UCSD-AML1 (cell line): ENCODE measurements at regions not wholly inside any gene's neighbourhood (a gene's known extent, or its start where the extent isn't known, plus 50 kb on each side); places are given as distances from the start of the nearest gene placed in this dataset.
"Not testable (repeated sequence)": the region's sequence is repeated elsewhere in the genome, so short reads cannot be mapped to it uniquely, and the experiment has no call there.

ENCODE experiments used
- DNase-seq: peaks from one replicate; lab custom pipeline; 2025; ENCODE audit not compliant: unreplicated experiment; lab: John Stamatoyannopoulos, UW

GRCh38 chr3:103937094-103937493, 1429.6 kb upstream of the ALCAM start:
- DNase-seq: no peak

GRCh38 chr3:103947062-103947461, 1419.6 kb upstream of the ALCAM start:
- no peak for DNase-seq

DNA sequence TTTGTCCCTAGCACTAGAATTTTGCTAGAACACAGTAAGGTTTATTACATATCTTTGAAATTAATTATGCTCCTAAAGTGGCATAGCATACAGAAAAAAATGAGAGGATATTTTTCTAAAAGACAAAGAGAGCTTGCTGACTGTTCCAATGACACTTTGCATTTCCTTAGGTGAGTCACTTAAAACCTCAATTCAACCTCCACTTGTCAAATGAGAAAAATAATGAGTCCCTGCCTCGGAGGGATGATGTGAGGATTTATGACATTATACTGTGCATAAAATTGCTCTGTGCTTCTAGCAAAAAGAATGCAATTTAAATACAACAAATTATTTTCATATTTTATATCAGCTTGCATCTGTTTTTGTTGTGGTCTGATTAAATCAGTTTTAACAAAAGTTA, 1417.0 kb upstream of the ALCAM start:
- DNase-seq: no peak

DNA sequence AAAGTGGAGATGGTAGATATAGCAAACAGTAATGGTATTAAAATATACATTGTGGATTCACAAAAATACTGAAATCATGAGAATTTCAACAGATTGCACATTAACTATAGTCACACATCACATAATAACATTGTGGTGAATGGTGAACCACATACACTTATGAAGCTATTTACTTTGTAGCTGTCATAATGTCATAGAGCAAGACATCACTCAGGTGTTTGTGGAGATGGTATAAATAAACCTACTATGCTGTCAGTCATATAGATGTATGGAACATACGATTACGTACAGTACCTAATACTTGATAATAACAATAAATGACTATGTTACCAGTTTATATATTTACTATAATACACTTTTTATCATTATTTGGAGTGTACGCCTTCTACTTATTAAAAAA, 1416.0 kb upstream of the ALCAM start:
- DNase-seq: no peak

GRCh38 chr3:103953796-103954195, 1412.9 kb upstream of the ALCAM start:
- DNase-seq: no peak

DNA sequence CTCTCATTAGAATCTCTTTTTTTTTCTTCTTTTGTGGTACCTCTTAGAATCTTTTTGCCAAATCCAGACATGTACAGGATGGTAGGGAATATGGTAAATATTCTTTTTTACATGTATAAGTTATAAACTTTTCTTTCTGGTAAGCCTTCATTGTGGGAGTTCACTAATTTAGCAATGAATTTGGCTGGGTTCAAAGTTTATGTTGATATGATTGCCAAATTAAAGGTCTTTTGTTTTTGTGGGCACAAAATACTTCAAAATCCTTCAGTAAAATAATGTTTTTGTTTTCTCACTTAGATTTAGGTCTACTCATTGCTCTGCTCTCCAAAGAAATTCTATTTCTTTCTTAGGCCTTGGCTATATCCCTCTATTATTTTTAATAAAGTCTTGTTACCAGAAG, 1405.9 kb upstream of the ALCAM start:
- DNase-seq: no peak

DNA sequence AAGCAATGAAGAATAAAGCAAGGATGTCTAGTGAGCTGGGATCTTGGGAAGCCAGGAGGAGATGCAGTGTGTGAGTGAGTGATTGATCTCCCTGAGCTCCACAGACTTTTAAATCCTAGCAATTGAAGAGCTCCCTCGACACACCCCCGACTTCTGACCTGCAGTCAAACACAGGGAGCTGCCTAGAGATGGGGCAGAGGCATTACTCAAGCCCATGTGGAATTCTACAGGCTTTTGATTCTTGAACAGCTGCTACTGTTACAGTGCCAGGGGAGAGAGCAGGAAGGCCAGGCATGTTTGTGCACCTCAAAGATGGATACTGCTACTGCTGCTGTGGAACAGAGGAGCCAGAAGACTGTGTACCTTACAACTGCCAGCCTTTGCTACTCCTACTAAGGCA, 1403.1 kb upstream of the ALCAM start:
- no peak for DNase-seq

GRCh38 chr3:103965764-103966163, 1400.9 kb upstream of the ALCAM start:
- no peak for DNase-seq

GRCh38 chr3:103966749-103967148, 1400.0 kb upstream of the ALCAM start:
- no peak for DNase-seq

DNA sequence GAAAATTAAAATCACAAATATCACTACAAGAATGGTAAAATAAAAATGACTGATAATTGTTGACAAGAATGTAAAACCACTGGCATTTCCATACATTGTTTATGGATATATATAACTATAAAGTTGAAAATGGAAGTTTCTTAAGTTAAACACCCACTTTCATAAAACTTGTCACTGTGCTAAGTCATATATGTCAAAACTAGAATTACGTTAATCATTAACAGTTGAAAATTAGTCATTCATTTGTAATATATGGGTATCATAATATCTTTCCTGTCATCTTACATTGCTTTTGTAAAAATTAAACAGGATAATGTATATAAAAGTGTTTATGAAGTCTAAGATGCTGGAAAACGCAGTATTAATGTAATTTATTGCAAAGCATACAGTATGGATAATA, 1398.6 kb upstream of the ALCAM start:
- no peak for DNase-seq

- no peak for DNase-seq
Observed at GRCh38 chr3:103968751-103969150, 1398.0 kb upstream of the ALCAM start.

- no peak for DNase-seq
Observed at GRCh38 chr3:103976931-103977339, 1389.8 kb upstream of the ALCAM start.

DNA sequence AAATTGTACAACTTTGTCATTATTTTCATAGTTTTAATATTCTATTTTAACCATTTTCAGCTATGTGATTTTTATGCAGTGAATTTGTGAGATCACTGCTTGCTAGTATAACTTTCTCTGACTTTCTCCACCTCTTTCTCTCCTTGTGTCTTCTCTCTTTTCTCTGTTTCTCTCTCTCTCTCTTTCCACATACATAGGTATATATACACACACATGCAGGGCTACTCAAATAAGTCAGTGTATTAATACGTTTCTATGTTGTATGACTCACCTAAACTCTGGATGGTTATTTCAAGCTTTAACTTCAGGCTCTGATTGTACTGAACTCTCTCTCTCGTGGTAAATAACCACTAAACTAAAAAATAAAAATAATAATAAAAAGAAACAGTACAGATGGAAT, 1389.3 kb upstream of the ALCAM start:
- no peak for DNase-seq

DNA sequence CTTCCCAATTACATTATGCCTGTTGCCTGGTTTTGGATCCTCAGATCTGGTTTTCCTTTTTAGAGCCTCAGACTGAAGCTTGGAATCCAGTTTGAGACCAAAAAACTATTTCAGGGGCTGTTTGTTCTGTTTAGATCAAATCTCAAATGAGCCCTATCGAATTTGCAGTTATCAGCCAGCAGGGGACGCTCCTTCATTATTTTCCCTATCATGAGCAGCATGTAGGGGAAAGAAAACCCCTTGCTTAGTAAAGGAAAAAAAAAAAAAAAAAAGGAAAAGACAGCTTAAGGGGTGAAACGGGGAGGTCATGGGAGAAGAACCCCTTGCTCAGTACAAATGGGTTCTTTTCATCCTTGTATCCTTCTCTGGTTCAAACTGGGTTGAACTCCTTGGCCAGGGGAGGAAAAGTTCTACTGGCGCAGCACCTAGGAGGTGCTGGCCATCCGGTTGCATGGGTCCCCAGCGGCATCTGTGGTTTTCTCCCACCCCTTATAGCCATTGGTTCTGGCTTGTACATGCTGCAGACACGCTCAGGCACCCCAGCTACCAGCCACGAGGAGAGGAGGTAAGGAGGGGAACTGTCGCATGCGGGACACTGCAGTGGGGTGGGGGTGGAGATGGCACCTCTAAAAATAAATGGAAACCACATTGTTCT, 1375.1 kb upstream of the ALCAM start:
- DNase-seq: peak; percentile 7

DNA sequence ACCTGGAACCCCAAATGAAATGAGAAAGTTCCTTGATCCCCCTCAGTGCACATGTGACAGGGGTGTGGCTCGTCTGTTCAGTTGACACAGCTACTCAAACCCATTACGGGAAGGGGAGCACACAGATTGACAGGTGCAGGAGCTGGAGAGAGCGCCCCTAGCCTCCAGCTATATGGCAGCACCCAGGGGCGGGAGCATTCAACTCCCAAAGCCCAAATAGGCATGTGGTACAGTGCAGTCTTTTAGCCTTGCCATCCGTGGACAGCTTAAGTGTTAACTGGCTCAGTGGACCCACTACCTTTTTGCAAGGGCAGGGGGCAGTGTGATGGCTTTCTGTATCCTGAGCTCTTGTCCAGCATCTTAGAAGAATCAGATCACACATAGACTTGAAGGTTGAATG, 1374.2 kb upstream of the ALCAM start:
- DNase-seq: peak; percentile 8

DNA sequence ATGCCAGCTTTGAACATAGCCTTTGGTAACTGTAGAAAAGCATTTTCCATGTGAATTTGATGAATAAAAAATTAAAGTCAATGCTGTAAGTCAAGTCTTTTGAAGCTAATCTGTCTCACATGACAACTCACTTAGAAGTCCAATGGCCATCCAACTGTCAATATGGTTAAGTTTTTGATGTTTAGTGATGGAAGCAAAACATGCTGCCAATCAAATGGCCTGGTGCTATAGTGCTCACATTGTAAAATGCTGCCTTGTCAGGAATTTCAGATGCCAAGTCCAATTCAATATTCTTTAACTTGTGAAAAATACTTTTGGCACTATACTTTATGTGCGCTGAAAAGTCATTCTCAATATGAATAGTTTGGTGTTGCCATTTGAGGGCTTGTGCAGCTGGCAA, 1361.8 kb upstream of the ALCAM start:
- no peak for DNase-seq

DNA sequence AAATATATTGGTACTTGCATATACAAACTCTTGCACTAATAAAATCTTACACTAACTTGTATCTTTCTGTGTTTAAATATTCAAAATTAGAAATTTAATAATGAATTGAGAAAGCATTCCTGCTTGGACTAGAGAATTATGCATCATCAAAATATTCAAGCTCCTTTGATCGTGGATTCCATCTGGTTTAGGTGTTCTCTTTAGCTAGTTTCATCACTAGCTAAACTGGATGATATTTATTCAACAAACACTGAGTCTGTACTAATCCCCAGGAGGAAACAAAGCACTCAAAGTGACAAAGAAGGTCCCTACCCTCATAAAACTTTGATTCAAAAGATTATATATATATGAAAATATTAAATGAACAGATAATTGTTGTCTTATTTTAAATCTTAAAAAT, 1360.9 kb upstream of the ALCAM start:
- no peak for DNase-seq

- DNase-seq: no peak
Observed at GRCh38 chr3:104018541-104018940, 1348.2 kb upstream of the ALCAM start.

GRCh38 chr3:104031598-104031997, 1335.1 kb upstream of the ALCAM start:
- DNase-seq: no peak

GRCh38 chr3:104032283-104032682, 1334.4 kb upstream of the ALCAM start:
- no peak for DNase-seq

DNA sequence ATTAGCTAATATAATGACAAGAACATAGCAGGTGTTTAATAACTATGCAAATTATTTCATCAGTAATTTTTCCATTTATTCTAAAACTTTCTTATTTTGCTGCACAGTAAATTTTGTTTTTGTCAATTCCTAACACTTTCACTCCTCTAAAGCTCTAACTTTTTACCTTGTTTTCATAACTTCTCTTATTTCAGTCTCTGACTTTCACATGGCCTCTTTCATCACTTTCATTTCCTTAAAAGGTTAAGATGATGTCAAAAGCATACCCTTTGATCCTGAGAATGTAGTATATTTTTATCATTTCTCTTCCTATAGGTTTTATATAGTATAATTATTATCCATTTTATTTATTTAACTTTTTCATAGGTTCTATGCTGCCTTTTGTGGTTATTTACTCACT, 1325.8 kb upstream of the ALCAM start:
- no peak for DNase-seq

- DNase-seq: not testable (repeated sequence)
Observed at GRCh38 chr3:104043001-104043543, 1323.6 kb upstream of the ALCAM start.

DNA sequence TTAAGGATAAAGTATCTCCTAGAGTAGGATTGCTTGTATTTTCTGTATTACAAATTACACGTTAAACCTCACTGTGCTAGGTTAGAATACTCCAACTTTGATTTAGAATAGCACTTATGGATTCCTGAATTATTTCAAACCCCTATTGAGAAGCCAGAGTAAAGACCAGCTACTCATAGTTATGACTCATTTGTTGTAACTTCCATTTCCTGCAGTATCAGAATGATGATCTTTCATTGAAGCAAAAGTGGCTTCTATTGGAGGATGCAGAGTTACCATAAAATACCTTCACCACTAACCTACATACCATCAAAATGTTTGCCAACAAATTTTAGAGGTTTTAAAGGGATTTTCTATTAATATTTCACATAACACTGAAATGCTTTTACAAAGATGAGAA, 1322.7 kb upstream of the ALCAM start:
- DNase-seq: no peak
